ENCODE measurements at regions not wholly inside any gene's neighbourhood (a gene's known extent, or its start where the extent isn't known, plus 50 kb on each side); places are given as distances from the start of the nearest gene placed in this dataset.

GRCh38 chr13:90382425-90382824 lies 965.1 kb upstream of the MIR17HG start:
- Mint-ChIP-seq H3K4me1 (peaks cover 29% of the 10 kb centered on the region), H3K36me3 (no peaks in the 10 kb centered on the region), H3K27ac (no peak overlapping the region), H3K27me3 (ENCODE audit: insufficient read depth, low read depth) (no peaks in the 10 kb centered on the region), H3K4me3 (no peak overlapping the region), H3K9me3 (peaks cover 2% of the 10 kb centered on the region)
- Histone ChIP-seq H3K9ac (no peak overlapping the region), H3K9me3 (ENCODE audit: low read depth) (no peaks in the 10 kb centered on the region), H3K4me1 (no peaks in the 10 kb centered on the region), H4K20me1 (ENCODE audit: low read depth) (no peaks in the 10 kb centered on the region), H2AFZ (replicated peaks) (no peak overlapping the region), H3K27ac (no peak overlapping the region), H3F3A (ENCODE audit: low read depth) (no peaks in the 10 kb centered on the region), H3K36me3 (no peaks in the 10 kb centered on the region), H3K79me2 (ENCODE audit: low read depth) (no peaks in the 10 kb centered on the region), H3K4me3 (no peak overlapping the region), H3K4me2 (no peak overlapping the region), H3K27me3 (no peaks in the 10 kb centered on the region)
- TF ChIP-seq EZH2 (IDR thresholded peaks at IDR 0.05): no peak
- no peak for TF ChIP-seq CTCF (IDR thresholded peaks at IDR 0.05)
- no peak for TF ChIP-seq EZH2phosphoT487 (IDR thresholded peaks at IDR 0.05)
- no peak for DNase-seq (ENCODE audit: low spot score)

GRCh38 chr13:90385781-90386489 lies 961.6 kb upstream of the MIR17HG start:
- no peak overlapping the region for H3K4me3 ChIP-seq
- no peak for TF ChIP-seq CTCF (IDR thresholded peaks at IDR 0.05)
- no peak for TF ChIP-seq EZH2 (IDR thresholded peaks at IDR 0.05)
- no peak for TF ChIP-seq EZH2phosphoT487 (IDR thresholded peaks at IDR 0.05)
- no peaks in the 10 kb centered on the region for H3K36me3 ChIP-seq

GRCh38 chr13:90388887-90389452 lies 958.5 kb upstream of the MIR17HG start:
- Mint-ChIP-seq H3K36me3 (peaks cover 1% of the 10 kb centered on the region), H3K27me3 (ENCODE audit: insufficient read depth, low read depth) (peaks cover 2% of the 10 kb centered on the region), H3K9me3 (peaks cover 27% of the 10 kb centered on the region), H3K27ac (no peak overlapping the region), H3K4me1 (peaks cover 25% of the 10 kb centered on the region), H3K4me3 (no peak overlapping the region)
- Histone ChIP-seq H2AFZ (replicated peaks) (no peak overlapping the region), H3F3A (ENCODE audit: low read depth) (no peaks in the 10 kb centered on the region), H4K20me1 (ENCODE audit: low read depth) (no peaks in the 10 kb centered on the region), H3K36me3 (no peaks in the 10 kb centered on the region), H3K27ac (no peak overlapping the region), H3K9me3 (ENCODE audit: low read depth) (no peaks in the 10 kb centered on the region), H3K79me2 (ENCODE audit: low read depth) (no peaks in the 10 kb centered on the region), H3K4me2 (no peak overlapping the region), H3K27me3 (no peaks in the 10 kb centered on the region), H3K4me1 (no peaks in the 10 kb centered on the region), H3K9ac (no peak overlapping the region), H3K4me3 (no peak overlapping the region)
- TF ChIP-seq CTCF (IDR thresholded peaks at IDR 0.05) (no peak), EZH2 (IDR thresholded peaks at IDR 0.05) (no peak)
- no peak for DNase-seq (ENCODE audit: low spot score)

More at GRCh38 chr13:90385781-90386489, 961.6 kb upstream of the MIR17HG start:
- Mint-ChIP-seq H3K27me3 (ENCODE audit: insufficient read depth, low read depth) (no peaks in the 10 kb centered on the region), H3K4me3 (no peak overlapping the region), H3K4me1 (peaks cover 29% of the 10 kb centered on the region), H3K27ac (peak overlapping the region; percentile 51), H3K36me3 (peaks cover 1% of the 10 kb centered on the region), H3K9me3 (peaks cover 24% of the 10 kb centered on the region)
- Histone ChIP-seq H2AFZ (replicated peaks) (no peak overlapping the region), H3K4me1 (no peaks in the 10 kb centered on the region), H3K79me2 (ENCODE audit: low read depth) (no peaks in the 10 kb centered on the region), H3F3A (ENCODE audit: low read depth) (no peaks in the 10 kb centered on the region), H4K20me1 (ENCODE audit: low read depth) (no peaks in the 10 kb centered on the region), H3K27ac (no peak overlapping the region), H3K9ac (no peak overlapping the region), H3K27me3 (no peaks in the 10 kb centered on the region), H3K4me2 (no peak overlapping the region), H3K9me3 (ENCODE audit: low read depth) (no peaks in the 10 kb centered on the region)
- DNase-seq (ENCODE audit: low spot score): no peak

Measured in neural progenitor cell (in vitro differentiated cells).